SK-N-SH treated with all-trans-retinoic acid at 6 μM for 48 hours (cell line): ENCODE measurements at regions not wholly inside any gene's neighbourhood (a gene's known extent, or its start where the extent isn't known, plus 50 kb on each side); places are given as distances from the start of the nearest gene placed in this dataset.

Source experiments
- ATAC-seq: fragments of 200-7000 bp; cut with Tn5 transposase; 3 replicates; pipeline ENCODE4 v1.9.1; 2020; ENCODE audit warnings: mild to moderate bottlenecking, moderate library complexity
- BACH2 ChIP-seq: fragments of 250-450 bp; sonication (Bioruptor Pico); IDR thresholded peaks from 2 replicates; pipeline ENCODE4 v1.9.0; 2021; ENCODE audit warnings: mild to moderate bottlenecking, borderline replicate concordance
- CREB5 ChIP-seq: fragments of 250-450 bp; sonication (Bioruptor Pico); IDR thresholded peaks from 2 replicates; pipeline ENCODE4 v1.5.1; 2020; ENCODE audit warnings: low read depth, mild to moderate bottlenecking, moderate library complexity
- CSDC2 ChIP-seq: fragments of 250-450 bp; sonication (Bioruptor Pico); IDR thresholded peaks from 2 replicates; pipeline ENCODE4 v1.5.0; 2020; ENCODE audit warnings: mild to moderate bottlenecking, moderate library complexity
- CSRNP3 ChIP-seq: fragments of 250-450 bp; sonication (Bioruptor Pico); IDR thresholded peaks from 2 replicates; pipeline ENCODE4 v1.5.1; 2021; ENCODE audit warnings: mild to moderate bottlenecking, moderate library complexity
- ESRRG ChIP-seq: fragments of 250-450 bp; sonication (Bioruptor Pico); IDR thresholded peaks from 2 replicates; pipeline ENCODE4 v1.6.1; 2021; ENCODE audit warnings: mild to moderate bottlenecking
- GLIS3 ChIP-seq: fragments of 250-450 bp; sonication (Bioruptor Pico); IDR thresholded peaks from 2 replicates; pipeline ENCODE4 v1.5.0; 2020; ENCODE audit warnings: mild to moderate bottlenecking, moderate library complexity
- PATZ1 ChIP-seq: fragments of 250-450 bp; sonication (Bioruptor Pico); IDR thresholded peaks from 2 replicates; pipeline ENCODE4 v1.8.0; 2020; ENCODE audit warnings: mild to moderate bottlenecking, moderate library complexity, borderline replicate concordance
- POU6F1 ChIP-seq: fragments of 250-450 bp; sonication (Bioruptor Pico); IDR thresholded peaks from 2 replicates; pipeline ENCODE4 v1.8.0; 2021; ENCODE audit warnings: low read depth, mild to moderate bottlenecking, moderate library complexity, borderline replicate concordance
- PPARA ChIP-seq: fragments of 250-450 bp; sonication (Bioruptor Pico); IDR thresholded peaks from 2 replicates; pipeline ENCODE4 v1.5.0; 2020; ENCODE audit warnings: mild to moderate bottlenecking, borderline replicate concordance
- RARB ChIP-seq: fragments of 250-450 bp; sonication (Bioruptor Pico); IDR thresholded peaks from 2 replicates; pipeline ENCODE4 v1.8.0; 2021; ENCODE audit warnings: mild to moderate bottlenecking, moderate library complexity
- SNAI2 ChIP-seq: fragments of 250-450 bp; sonication (Bioruptor Pico); IDR thresholded peaks from 2 replicates; pipeline ENCODE4 v1.5.0; 2020; ENCODE audit warnings: mild to moderate bottlenecking, moderate library complexity
- TCF4 ChIP-seq: fragments of 250-450 bp; sonication (Bioruptor Pico); IDR thresholded peaks from 2 replicates; pipeline ENCODE4 v1.8.0; 2021; ENCODE audit warnings: mild to moderate bottlenecking, moderate library complexity, borderline replicate concordance
- TOX ChIP-seq: fragments of 250-450 bp; sonication (Bioruptor Pico); IDR thresholded peaks from 2 replicates; pipeline ENCODE4 v1.8.0; 2021; ENCODE audit warnings: mild to moderate bottlenecking, moderate library complexity, borderline replicate concordance
- TSHZ2 ChIP-seq: fragments of 250-450 bp; sonication (Bioruptor Pico); IDR thresholded peaks from 2 replicates; pipeline ENCODE4 v1.5.0; 2020; ENCODE audit warnings: mild to moderate bottlenecking, moderate library complexity
- ZC3H10 ChIP-seq: fragments of 250-450 bp; sonication (Bioruptor Pico); IDR thresholded peaks from 2 replicates; pipeline ENCODE4 v1.5.1; 2021; ENCODE audit warnings: mild to moderate bottlenecking, moderate library complexity
- ZFP3 ChIP-seq: fragments of 250-450 bp; sonication (Bioruptor Pico); IDR thresholded peaks from 2 replicates; pipeline ENCODE4 v1.5.0; 2020; ENCODE audit warnings: mild to moderate bottlenecking, moderate library complexity
- ZFP30 ChIP-seq: fragments of 450-650 bp; formaldehyde crosslinking; IDR thresholded peaks from 2 replicates; pipeline ENCODE4 v1.5.0; 2022; ENCODE audit warnings: mild to moderate bottlenecking, moderate library complexity
- ZNF70 ChIP-seq: fragments of 450-650 bp; formaldehyde crosslinking; IDR thresholded peaks from 2 replicates; pipeline ENCODE4 v1.5.0; 2020; ENCODE audit warnings: mild to moderate bottlenecking, moderate library complexity
- ZNF8 ChIP-seq: fragments of 450-650 bp; formaldehyde crosslinking; IDR thresholded peaks from 2 replicates; pipeline ENCODE4 v1.5.0; 2020; ENCODE audit warnings: mild to moderate bottlenecking, moderate library complexity

GRCh38 chr6:12229332-12229731 is 60.8 kb upstream of the EDN1 start:
- TF ChIP-seq PPARA (CRISPR knock-in tag) = no peak
- TF ChIP-seq ZFP3 (CRISPR knock-in tag) = no peak
- TF ChIP-seq GLIS3 (CRISPR knock-in tag) = no peak
- TF ChIP-seq PATZ1 (CRISPR knock-in tag) = no peak

GRCh38 chr6:12230523-12230922 is 59.6 kb upstream of the EDN1 start:
- no peak for TF ChIP-seq ZFP30 (CRISPR knock-in tag)
- no peak for TF ChIP-seq POU6F1 (CRISPR knock-in tag)
- no peak for TF ChIP-seq TOX
- no peak for TF ChIP-seq BACH2 (CRISPR knock-in tag)
- no peak for TF ChIP-seq TCF4
- no peak for TF ChIP-seq ESRRG (CRISPR knock-in tag)
- no peak for TF ChIP-seq SNAI2 (CRISPR knock-in tag)
- TF ChIP-seq ZFP3 (CRISPR knock-in tag) = no peak
- TF ChIP-seq ZNF8 (CRISPR knock-in tag) = no peak
- TF ChIP-seq, all 23 proteins: peak for 0
- no peak for ATAC-seq

More at GRCh38 chr6:12229332-12229731, 60.8 kb upstream of the EDN1 start:
- ATAC-seq = no peak

- ATAC-seq = no peak
- TF ChIP-seq ZC3H10 (CRISPR knock-in tag) (no peak), TCF4 (no peak), CSDC2 (CRISPR knock-in tag) (no peak), ZFP3 (CRISPR knock-in tag) (no peak), GLIS3 (CRISPR knock-in tag) (no peak), ZNF70 (no peak), TOX (no peak), CSRNP3 (CRISPR knock-in tag) (no peak), RARB (no peak), SNAI2 (CRISPR knock-in tag) (no peak), ESRRG (CRISPR knock-in tag) (no peak), POU6F1 (CRISPR knock-in tag) (no peak), TSHZ2 (CRISPR knock-in tag) (no peak), ZFP30 (CRISPR knock-in tag) (no peak), CREB5 (CRISPR knock-in tag) (no peak), PATZ1 (CRISPR knock-in tag) (no peak)
- TF ChIP-seq, all 23 proteins: peak for 0
These were observed 57.8 kb upstream of the EDN1 start for GRCh38 chr6:12232339-12232738.
